ENCODE measurements at regions not wholly inside any gene's neighbourhood (a gene's known extent, or its start where the extent isn't known, plus 50 kb on each side); places are given as distances from the start of the nearest gene placed in this dataset.

GRCh38 chr11:80831374-80831773, 1390.5 kb upstream of the TENM4 start:
- no peak for TF ChIP-seq POLR2AphosphoS5 (IDR thresholded peaks at IDR 0.05; ENCODE audit: insufficient read depth, low read depth, low read length)
- no peak for TF ChIP-seq CTCF (IDR thresholded peaks at IDR 0.05; ENCODE audit: extremely low read depth in 1 of 2, insufficient read depth in 1 of 2, low read depth in 1 of 2, low read length in 2 of 2)
